ENCODE measurements at regions not wholly inside any gene's neighbourhood (a gene's known extent, or its start where the extent isn't known, plus 50 kb on each side); places are given as distances from the start of the nearest gene placed in this dataset.

DNA sequence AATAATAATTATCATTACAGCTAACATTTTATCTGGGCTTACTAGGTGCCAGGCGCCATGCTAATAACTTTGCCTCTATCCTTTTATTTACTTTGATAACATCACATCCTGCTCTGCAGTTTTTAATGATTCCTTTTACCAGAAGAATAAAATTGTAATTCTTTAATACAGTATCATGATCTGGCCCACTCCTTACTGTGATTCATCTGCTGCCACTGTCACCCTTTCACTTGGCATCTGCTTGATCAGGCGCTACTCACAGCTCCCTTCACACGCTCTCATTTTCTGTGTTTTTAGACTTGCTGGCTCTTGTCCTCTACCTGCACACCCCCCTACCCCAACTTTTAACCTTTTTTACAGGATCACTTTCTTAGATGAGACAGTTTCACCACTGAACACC lies 167.5 kb downstream of the NTMT2 start:
- intact Hi-C loops (cut with DNase I) = no loop called here
- H3K36me3 ChIP-seq = no peaks in the 10 kb centered on the region
- no peak for DNase-seq (ENCODE audit: low spot score)
- H3K4me1 ChIP-seq (replicated peaks) = no peaks in the 10 kb centered on the region
- no peak overlapping the region for H3K4me3 ChIP-seq
- WGBS = 58% methylated on average over 3 of the region's 3 CpGs
- H3K27me3 ChIP-seq (replicated peaks; ENCODE audit: insufficient read depth) = no peaks in the 10 kb centered on the region
- no peak for TF ChIP-seq POLR2A (IDR thresholded peaks at IDR 0.05)
- no peak for TF ChIP-seq POLR2AphosphoS5 (IDR thresholded peaks at IDR 0.05)
- TF ChIP-seq, protein P1, sequence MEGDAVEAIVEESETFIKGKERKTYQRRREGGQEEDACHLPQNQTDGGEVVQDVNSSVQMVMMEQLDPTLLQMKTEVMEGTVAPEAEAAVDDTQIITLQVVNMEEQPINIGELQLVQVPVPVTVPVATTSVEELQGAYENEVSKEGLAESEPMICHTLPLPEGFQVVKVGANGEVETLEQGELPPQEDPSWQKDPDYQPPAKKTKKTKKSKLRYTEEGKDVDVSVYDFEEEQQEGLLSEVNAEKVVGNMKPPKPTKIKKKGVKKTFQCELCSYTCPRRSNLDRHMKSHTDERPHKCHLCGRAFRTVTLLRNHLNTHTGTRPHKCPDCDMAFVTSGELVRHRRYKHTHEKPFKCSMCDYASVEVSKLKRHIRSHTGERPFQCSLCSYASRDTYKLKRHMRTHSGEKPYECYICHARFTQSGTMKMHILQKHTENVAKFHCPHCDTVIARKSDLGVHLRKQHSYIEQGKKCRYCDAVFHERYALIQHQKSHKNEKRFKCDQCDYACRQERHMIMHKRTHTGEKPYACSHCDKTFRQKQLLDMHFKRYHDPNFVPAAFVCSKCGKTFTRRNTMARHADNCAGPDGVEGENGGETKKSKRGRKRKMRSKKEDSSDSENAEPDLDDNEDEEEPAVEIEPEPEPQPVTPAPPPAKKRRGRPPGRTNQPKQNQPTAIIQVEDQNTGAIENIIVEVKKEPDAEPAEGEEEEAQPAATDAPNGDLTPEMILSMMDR (IDR thresholded peaks at IDR 0.05) = no peak
- no peak overlapping the region for H3K27ac ChIP-seq
- H3K9me3 ChIP-seq = no peaks in the 10 kb centered on the region

DNA sequence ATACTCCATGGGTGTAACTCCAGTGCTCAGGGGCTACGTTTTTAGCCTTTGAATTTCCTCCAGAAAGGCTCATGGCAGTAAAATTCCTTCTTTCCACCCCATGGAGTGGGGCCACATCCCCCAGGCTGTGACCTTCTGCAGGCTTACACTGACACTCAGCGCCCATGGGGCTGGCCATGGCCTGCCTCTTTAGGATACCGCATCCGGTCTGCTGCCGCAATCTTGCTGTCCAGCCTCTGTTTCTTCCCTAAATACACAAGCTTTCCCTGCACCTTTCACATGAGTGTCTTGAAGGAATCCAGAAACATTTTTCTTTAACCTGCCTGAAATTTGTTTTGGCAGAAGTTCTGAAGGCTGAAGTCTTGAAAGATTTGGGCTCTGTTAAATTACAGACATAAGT lies 170.5 kb downstream of the NTMT2 start:
- Histone ChIP-seq H3K27me3 (replicated peaks; ENCODE audit: insufficient read depth) (no peaks in the 10 kb centered on the region), H3K27ac (no peak overlapping the region), H3K9me3 (no peaks in the 10 kb centered on the region), H3K4me1 (replicated peaks) (no peaks in the 10 kb centered on the region), H3K36me3 (no peaks in the 10 kb centered on the region), H3K4me3 (no peak overlapping the region)
- TF ChIP-seq, protein P1 (IDR thresholded peaks at IDR 0.05) = no peak
- TF ChIP-seq POLR2AphosphoS5 (IDR thresholded peaks at IDR 0.05) = no peak
- TF ChIP-seq POLR2A (IDR thresholded peaks at IDR 0.05) = no peak
- intact Hi-C loops (cut with DNase I) = no loop called here
- no peak for DNase-seq (ENCODE audit: low spot score)
- 72% methylated on average over 5 of the region's 5 CpGs for WGBS

DNA sequence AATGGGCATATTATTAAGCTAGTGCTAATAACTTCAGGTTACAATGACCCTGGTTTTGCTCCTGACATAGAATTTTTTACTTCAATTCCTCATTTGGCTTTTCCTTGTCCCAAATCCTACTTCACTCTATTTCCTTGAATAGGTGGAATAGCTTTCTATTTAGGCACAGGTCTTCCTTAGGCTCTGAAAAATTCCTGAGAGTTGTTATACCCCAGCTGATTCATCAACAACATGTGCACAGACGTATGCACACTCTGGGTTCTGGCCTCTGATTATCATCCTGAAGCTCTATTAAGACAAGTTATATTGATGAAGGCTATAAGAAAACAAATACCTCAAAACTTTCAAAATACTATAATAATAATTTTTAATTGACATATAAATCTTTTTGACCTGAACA lies 172.4 kb downstream of the NTMT2 start:
- H3K4me3 ChIP-seq = no peak overlapping the region
- intact Hi-C loops (cut with DNase I) = no loop called here
- H3K27ac ChIP-seq = no peak overlapping the region
- H3K36me3 ChIP-seq = no peaks in the 10 kb centered on the region
- DNase-seq (ENCODE audit: low spot score) = no peak
- TF ChIP-seq, protein P1 (IDR thresholded peaks at IDR 0.05) = no peak
- no peak for TF ChIP-seq POLR2AphosphoS5 (IDR thresholded peaks at IDR 0.05)
- TF ChIP-seq POLR2A (IDR thresholded peaks at IDR 0.05) = no peak
- no peaks in the 10 kb centered on the region for H3K9me3 ChIP-seq
- H3K27me3 ChIP-seq (replicated peaks; ENCODE audit: insufficient read depth) = no peaks in the 10 kb centered on the region
- WGBS = 70% methylated on average over 1 of the region's 1 CpG
- H3K4me1 ChIP-seq (replicated peaks) = no peaks in the 10 kb centered on the region

DNA sequence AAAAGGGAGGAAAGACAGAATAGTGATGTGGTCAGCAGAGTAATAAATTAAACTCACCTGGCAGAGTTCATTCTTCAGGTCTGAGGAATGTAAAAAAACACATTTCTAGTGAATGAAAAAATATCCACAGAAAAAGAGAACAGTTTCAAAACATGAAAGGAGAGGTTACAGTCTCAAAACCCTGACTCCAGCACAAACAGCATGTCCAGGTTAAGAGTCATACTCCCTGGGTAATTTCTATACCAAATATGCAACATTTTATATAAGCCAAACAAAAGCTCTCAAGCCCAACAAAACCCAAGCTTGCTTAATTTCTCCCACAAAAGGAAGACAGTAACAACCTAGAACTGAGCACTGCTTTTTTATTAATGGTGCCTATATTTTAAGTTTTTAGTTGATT lies 173.0 kb downstream of the NTMT2 start:
- Histone ChIP-seq H3K27ac (no peak overlapping the region), H3K9me3 (no peaks in the 10 kb centered on the region), H3K4me3 (no peak overlapping the region), H3K27me3 (replicated peaks; ENCODE audit: insufficient read depth) (no peaks in the 10 kb centered on the region), H3K36me3 (no peaks in the 10 kb centered on the region), H3K4me1 (replicated peaks) (no peaks in the 10 kb centered on the region)
- no peak for TF ChIP-seq POLR2AphosphoS5 (IDR thresholded peaks at IDR 0.05)
- TF ChIP-seq POLR2A (IDR thresholded peaks at IDR 0.05) = no peak
- TF ChIP-seq, protein P1 (IDR thresholded peaks at IDR 0.05) = no peak
- no peak for DNase-seq (ENCODE audit: low spot score)
- intact Hi-C loops (cut with DNase I) = no loop called here

DNA sequence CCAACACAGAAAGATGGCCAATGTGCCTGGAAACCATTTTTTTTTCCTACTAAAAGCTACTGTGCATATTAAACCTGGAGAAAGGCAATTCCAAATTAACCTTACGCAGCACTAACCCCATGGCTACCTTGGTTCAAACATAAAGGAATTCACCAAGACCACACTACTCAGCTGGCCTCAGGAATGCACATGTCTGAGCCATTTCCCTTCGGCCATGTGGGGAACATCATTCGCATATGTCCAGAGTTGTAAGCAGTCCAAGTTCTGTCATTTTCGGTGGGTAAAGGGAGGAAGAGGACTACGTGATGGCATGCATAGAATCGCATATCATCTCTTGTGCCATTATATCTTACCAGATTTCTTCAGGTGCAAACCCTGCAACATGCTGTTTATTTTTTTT lies 175.4 kb downstream of the NTMT2 start:
- Histone ChIP-seq H3K27ac (no peak overlapping the region), H3K4me1 (replicated peaks) (no peaks in the 10 kb centered on the region), H3K4me3 (no peak overlapping the region), H3K36me3 (no peaks in the 10 kb centered on the region), H3K27me3 (replicated peaks; ENCODE audit: insufficient read depth) (no peaks in the 10 kb centered on the region), H3K9me3 (no peaks in the 10 kb centered on the region)
- no peak for DNase-seq (ENCODE audit: low spot score)
- TF ChIP-seq POLR2AphosphoS5 (IDR thresholded peaks at IDR 0.05) (no peak), POLR2A (IDR thresholded peaks at IDR 0.05) (no peak)
- TF ChIP-seq, protein P1 (IDR thresholded peaks at IDR 0.05) = no peak
- WGBS = 81% methylated on average over 6 of the region's 6 CpGs
- intact Hi-C loops (cut with DNase I) = no loop called here
